ENCODE measurements at regions not wholly inside any gene's neighbourhood (a gene's known extent, or its start where the extent isn't known, plus 50 kb on each side); places are given as distances from the start of the nearest gene placed in this dataset.
"Not testable (repeated sequence)": the region's sequence is repeated elsewhere in the genome, so short reads cannot be mapped to it uniquely, and the experiment has no call there.

DNA sequence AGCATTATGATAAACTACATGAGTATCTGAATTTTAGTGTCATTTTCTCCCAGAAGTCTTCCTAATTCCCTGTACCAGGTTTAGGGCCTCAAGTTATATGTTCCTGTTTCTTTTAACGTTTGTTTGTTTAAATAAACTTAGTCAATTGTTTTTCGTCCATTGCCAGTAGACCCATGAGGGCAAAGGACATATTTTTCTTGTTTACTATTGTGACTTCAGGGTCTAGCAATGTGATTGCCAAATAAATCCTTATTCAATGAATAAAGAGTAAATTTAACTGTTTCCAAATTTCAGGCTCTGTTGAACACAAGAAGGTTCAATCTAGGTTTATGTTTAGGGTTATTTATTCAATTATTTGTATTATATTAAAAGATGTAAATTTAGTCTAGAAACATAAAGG lies 391.6 kb upstream of the MGAT4C start:
- no peak for DNase-seq

DNA sequence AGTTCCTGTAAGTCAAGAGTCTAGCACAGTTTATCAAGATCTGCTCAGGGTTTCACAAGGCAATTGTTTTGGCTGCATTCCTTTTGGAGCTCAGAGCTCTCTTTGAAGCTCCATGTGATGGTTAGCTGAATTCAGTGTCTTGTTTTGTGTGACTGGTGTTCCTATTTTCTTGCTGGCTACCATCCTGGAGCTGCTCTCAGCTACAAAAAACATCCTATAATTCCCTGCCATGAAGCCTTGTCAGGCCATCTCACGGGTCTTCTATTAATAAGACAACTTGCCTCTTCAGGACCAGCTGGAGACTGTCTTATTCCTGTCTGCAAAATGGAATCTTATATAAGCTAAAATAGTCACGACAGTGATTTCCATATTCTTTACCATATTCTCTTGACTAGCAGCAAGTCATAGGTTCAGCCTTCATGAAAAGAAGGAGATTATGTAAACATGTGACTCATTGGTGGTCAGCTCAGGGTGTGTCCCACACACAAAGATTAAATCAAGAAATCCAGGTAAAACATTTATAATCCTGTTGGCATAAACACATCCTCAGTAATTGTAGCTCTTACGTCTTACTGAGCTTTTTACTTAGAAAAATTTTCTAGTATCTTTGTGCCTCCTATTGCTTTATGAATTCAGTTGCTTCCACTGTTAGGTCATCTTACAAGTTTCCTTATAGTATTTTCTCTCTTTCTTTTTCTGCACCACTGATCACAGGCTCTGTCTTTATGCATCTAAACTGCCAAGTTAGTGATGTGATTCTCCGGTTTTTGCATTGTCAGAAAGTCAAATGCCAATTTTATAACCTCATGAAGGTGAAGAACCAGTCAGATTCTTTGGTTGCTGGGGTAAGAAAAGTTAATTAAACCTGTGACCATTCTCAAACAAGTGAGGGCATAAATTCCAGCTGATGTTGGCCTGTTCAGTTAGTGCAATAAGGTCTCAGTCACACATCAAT lies 378.5 kb upstream of the MGAT4C start:
- DNase-seq, result no peak

DNA sequence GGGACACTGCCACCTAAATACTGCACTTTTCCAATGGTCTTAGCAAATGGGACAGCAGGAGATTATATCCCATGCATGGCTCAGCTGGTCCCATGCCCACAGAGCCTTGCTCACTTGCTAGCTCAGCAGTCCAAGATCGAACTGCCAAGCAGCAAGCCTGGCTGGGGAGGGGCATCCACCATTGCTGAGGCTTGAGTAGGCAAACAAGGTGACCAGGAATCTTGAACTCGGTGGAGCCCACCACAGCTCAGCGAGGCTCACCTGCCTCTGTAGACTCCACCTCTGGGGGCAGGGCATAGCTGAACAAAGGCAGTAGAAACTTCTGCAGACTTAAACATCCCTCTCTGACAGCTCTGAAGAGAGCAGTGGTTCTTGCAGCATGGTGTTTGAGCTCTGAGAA lies 370.8 kb upstream of the MGAT4C start:
- no peak for DNase-seq

DNA sequence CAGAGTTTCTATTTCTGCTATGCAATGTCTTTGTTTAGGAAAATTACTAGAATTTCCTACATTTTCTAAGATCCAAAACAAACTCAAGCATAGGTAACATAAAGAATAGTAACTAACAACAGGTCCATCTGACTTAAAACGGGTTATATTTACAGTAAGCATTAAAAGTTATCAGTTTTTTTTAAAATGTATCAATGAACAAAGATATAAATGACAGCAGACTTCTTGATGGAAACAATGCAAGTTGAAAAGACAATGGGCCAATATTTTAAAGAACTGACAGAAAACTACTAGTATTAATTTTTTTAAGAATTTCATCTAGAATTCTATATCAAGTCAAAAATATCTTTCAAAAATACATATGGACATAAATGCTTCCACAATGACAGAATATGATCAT lies 367.1 kb upstream of the MGAT4C start:
- no peak for DNase-seq

DNA sequence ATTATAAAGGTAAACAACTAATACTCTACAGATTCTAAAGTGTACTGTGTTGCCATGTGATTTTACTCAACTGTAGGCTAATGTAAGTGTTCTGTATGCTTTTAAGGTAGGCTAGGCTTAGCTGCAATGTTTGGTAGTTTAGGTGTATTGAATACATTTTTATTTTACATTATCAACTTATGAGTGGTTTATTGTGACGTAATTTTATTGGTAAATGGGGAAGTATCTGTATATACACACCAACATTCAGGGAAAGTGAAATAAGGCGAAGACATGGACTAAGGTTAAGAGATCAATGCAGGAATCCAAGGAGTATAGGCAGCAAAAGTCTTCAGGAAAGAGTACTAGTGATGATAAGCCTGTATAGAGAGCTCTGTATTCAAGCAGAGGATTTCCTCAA lies 365.8 kb upstream of the MGAT4C start:
- no peak for DNase-seq

DNA sequence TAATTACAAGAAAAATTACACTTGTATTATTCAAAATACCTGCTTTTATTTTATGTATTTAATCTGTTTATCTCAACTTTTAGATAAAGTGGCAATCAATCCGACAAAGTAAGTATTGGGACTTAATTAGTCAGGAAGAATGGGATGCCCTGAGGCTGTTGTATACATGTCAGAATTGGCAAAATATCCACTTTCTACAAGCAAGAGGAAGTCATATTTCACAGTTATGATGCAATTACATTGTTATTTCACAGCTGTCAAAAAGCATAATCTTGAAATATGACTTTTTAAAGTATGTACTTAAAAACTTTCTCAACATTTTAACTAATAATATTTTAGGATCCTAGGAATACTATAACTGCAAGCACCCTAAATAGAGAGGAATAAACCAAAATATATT lies 357.1 kb upstream of the MGAT4C start:
- no peak for DNase-seq

DNA sequence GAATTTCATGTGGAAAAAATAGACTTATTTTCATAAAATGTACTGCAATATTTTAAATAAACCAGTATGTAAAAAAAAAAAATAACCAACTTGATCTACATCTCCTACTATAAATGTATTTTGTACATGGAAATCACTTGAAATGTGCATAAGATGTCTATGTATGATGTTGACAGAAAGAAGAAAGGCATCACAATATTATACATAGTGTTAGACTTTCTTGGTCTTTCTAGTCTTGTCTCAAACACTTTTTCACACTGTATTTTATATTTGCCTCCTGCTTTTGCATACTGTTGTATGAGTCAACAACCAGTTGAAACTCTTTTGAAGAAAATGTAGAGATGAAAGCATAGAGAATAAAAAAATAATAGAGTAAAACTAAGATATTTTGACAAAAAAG lies 352.4 kb upstream of the MGAT4C start:
- DNase-seq, result no peak

DNA sequence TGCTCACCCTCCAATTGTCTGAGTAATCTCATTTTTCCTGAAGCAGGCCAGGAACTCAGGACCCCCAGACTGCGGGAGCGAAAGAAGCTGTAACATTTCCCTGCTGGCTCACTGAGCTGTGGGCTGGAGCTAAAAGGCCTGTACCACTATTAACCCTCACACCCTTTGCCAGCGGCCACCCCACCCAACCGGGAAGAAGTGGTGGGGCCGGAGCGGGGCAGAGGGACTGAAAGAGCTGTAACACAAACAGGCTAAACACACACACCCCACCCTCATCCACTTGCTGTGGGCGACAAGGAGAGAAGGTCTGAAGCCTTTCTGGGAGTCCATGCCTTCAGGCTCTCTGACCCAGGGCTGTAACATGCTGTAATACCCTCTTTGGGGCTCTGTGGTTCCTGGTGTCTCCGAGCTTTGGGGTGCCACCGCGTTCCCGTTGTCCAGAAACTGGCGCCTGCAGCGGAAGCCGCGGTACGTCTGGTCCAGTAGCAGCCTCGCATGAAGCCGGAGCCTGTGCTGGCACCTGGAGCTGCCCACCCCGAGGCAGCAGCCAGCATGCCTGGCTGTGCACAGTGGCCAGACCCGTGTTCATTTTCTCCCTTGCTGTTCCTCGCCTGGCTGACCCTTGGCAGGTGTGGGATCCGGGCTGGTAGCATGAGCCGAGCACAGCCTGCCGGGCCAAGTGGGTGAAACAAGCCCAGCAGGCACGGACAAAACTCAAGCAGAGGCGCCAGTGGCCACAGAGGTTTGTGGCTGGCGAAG lies 345.5 kb upstream of the MGAT4C start:
- DNase-seq, result no peak

DNA sequence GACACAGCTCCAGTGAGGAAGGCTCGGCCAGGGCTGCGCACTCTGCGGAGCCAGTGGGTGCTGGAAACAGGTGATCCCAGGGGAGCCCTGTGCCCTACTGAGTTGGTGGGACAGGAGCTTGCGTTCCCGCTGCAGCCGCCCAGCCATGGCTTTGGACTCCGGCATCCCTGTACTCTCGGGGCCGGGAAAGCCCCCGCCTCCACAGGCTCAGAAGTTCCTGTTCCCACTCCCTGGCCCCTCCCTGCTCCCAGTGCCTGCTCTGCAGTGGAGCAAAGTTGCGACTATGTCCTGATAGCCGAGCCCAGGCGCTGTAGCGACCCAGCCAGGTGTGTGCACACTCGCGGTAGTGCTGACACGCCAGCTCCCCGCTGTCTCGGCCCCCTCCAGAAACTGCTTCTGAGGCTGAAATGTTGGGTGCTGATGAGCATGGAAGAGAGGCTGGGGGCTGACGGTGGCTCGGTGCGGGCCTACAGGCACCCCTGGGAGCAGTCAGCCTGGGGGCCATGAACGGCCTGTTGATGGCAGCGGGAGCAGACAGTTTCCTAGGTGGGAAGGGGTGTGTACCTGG lies 344.6 kb upstream of the MGAT4C start:
- DNase-seq, result no peak

DNA sequence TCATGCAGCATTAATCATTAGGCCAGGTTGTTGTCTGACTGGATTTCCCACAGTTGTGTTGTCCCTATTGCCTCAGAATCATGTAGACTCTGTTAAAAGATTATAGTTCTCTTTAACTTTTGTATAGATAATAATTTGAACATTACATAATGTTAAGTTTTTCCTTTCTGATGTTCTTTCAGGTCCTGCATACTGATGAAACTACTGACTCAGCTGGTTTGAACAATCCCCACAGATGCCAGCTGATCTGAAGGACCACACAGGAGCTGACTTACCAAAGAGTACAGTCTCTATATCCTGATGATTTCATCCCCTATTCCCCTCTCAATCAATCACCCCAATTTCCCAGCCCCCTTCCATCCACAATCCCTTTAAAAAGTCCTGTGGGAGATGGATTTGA lies 341.2 kb upstream of the MGAT4C start:
- no peak for DNase-seq

DNA sequence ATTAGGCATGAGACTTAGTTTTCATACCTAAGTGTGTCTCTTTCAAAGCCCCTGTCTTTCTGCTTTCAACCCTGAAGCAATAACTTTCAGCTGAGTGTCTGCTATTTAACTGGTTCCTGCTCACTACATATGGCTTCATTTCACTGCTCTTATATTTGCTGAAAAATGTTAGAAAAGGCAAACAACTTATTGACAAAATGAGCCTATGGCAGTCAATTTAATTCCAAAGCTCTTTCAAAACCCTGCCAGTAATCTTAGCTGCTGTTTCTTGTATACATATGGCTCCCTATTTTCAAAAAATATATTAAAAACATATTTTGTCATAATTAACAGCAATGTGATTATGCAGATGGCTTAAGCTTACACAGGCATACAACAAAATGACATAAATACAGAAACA lies 334.1 kb upstream of the MGAT4C start:
- DNase-seq, result no peak

DNA sequence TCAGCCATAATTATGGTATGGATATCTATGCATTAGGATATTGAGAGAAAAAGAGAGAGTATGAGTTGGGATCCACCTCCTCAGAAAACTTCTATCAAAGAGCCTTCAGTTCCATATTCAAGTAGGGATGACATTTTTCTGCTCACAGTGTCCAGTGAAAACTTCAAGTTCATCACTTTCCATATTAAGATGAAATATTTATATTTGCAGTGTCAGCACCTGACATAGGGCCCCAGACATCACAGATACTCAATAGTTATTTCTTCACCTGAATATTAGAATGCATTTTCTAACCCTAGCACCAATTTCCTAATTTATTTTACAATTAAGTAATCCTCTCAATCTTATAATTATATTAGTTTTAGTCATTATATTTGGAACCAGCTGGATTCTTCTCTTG lies 318.0 kb upstream of the MGAT4C start:
- DNase-seq, result no peak

DNA sequence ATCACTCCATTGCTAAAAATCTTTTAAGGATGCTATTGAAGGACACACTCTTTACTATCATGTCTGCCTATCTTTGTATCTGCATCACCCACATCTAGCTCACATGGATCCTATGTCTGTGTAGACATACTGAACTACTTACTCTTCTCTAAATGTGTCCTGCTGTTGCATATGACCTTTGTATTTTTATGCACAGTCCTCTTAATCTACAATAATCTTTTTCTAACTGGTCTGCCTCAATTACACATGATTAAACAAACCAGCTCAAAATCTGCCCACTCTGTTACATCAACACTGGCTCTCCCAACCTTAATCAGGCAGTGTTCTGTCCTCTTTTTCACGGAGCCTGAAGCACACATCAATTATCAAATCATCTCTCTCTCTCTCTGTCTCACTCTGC lies 316.3 kb upstream of the MGAT4C start:
- peak; percentile 28 for DNase-seq

DNA sequence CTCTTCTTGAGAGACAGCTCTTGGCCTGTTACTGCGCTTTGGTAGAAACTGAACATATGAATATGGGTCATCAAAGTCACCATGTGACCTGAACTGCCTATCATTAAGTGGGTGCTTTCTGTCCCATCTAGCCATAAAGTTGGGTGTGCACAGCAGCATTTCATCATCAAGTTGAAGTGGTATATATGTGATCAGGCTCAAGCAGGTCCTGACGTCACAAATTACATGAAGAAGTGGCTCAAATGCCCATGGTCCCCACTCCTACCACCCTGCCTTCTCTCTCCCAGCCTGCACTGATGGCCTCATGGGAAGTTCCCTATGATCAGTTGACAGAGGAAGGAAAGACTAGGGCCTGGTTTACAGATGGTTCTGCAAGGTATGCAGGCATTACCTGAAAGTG lies 308.8 kb upstream of the MGAT4C start:
- DNase-seq, result no peak

DNA sequence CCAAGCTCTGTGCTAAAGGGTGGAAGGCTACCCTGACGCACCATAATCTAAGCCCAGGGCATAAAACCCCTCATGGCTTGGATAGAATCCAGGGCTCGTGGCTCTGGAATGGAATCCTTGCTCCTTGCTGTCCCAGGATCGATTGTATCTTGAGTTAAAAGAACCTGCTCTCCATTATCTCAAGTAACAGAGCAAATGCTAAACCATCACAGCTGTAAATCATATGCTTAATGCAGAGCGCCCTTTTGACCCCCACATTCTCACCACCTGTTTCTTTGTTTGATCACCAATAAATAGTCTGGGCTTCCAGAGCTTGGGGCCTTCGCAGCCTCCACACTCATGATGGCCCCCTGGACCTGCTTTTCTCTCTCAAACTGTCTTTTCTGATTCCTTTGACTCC lies 299.3 kb upstream of the MGAT4C start:
- DNase-seq, result not testable (repeated sequence)

DNA sequence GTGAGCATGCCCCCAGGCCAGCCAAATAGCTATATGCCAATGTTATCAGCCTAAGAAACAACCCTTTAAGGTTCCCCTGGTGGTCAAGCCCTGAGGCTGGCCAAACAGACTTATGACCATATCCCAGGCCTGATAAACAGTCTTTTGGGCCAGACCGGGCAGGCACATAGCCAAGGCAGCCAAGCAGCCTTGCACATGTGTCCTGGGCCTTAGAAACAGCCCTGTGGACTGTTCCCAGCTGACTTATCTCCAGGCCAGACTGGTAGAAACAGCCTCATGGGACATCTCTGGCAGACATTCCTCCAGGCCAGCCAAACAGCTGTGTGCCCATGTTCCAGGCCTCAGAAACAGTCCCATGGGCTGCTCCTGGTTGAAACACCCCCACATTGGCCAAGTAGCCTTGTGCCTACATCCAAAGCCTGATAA lies 295.0 kb upstream of the MGAT4C start:
- no peak for DNase-seq

DNA sequence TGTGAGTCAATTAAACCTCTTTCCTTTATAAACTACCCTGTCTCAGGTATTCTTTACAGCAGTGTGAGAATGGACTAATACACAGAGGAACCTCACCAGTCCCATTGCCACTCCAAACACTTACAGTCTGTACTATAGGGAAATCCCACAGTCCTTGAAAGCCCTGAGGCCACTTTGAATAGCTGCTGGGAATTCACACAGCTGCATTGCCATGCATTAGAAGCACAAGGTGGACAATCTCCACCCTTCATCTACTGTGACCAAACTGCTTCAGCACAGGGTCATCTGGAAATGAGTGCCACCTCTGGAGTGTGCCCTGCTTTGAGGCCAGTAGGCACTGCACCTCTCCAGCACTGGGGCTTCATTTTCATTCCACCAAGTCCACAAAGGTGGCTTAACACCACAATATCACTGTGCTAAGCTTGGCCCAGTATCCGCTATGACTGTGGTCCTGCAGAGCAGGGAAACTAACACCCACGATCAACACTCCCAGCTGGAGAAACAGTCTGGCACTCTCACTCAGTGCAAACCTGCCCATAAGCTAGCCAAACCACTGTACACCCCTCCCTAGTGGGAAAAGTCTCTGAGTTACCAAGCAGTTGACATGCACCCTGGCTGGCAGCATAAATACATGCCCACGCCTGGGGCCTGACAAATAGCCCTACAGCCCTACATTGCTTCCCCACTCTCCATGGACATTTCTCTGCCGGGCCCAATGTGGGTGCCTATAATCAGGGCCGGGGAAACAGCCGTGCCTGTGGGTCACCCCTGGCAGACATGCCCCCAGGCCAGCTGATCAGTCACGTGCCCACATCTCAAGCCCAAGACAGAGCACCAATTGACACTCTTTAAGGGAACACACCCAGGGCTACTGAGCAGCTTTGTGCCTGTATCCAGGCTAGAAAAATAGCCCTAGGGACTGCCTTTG lies 294.3 kb upstream of the MGAT4C start:
- no peak for DNase-seq

DNA sequence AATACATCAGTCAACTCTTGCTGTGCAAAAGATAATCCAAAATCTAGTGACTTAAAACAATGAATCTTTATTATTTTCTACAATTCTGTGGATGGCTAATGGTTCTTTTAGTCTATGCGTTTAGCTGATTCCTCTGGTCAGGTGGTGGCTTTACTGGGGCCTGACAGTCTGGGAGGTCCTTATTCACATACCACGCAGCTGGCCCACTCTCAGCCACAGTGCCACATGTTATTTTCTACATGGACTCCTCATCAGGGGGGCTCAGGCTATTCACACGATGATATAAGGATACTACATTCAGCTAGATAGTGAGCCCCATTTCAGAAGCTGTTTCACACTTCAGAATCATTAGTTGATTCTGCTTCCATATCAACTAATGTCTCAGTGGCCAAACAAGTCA lies 287.5 kb upstream of the MGAT4C start:
- no peak for DNase-seq

DNA sequence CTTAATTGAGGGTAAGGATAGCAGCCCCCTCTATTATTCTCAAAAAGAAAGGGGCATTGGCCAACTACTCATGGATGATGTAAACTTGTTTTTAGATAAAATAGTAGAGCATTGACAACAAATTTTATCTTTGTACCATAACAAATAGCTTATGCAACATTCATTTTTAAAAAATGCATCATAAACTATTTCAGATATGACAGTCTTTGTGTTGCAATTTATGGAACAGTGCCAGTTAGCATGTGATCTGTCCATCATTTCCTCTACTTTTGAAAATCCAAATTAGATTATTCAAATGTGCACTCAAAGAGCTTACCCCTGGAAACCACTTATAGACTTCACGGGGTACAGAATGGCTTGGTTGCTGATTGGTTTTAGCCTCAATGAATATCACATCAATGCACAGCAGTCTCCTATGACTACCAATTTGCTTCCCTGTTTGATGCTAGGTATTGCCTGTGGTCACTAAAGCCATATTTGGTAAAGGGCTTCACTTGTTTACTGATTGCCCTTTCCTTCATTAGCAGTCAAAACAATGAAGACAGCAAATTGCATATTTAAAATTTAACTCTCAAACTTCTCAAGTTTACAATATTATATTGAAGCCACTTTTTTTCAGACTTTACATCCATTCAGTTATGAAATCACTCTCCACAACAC lies 274.9 kb upstream of the MGAT4C start:
- no peak for DNase-seq

DNA sequence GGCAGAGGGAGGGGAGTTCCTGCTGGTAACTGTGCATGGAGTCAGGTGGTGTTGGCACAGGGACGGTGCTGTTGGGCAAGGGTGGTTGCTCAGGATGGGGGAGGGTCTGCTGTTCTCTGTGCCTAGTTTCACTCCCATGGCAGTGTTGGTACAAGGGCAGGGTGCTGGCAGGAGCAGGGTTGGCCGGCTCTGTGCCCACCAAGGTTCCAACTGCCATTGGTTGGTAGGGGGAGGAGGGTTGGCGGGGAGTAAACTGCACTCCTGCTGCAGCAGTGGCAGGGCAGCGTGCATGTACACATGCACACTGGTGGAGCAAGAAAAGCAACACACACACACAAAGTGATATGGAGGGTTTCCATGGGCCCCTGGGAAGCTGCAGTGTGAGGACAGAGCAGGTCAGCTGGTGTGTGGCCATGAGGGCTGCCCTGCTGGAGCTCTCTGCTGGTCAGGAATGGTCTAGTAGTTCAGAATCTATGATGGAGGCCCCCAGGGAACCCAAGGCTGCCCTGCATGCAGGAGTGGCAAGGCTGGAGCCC lies 269.9 kb upstream of the MGAT4C start:
- DNase-seq, result no peak

DNA sequence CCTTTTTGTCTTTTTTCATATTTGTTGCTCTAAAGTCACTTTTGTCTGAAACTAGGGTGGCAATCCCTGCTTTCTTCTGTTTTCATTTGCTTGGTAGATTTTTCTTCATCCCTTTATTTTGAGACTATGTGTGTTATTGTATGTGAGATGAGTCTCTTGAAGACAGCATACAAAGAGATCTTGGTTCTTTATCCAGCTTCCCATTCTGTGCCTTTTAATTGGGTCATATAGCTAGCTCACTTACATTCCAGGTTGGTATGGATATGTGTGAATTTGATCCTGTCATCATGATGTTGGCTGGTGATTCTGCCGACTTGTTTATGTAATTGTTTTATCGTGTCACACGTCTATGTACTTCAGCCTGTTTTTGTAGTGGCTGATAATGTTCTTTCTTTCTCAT lies 267.7 kb upstream of the MGAT4C start:
- no peak for DNase-seq

DNA sequence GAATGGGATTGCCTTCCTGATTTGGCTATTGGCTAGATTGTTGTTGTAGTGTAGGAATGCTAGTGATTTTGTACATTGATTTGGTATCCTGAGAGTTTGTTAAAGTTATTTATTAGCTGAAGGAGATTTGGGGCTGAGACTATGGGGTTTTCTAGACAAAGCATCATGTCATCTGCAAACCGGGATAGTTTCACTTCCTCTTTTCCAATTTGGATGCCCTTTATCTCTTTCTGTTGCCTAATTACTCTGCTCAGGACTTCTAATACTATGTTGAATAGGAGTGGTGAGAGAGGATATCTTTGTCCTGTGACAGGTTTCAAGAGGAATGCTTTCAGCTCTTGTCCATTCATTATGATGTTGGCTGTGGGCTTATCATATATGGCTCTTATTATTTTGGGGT lies 265.7 kb upstream of the MGAT4C start:
- DNase-seq, result no peak
